OCI-LY1 (cell line): ENCODE measurements at regions not wholly inside any gene's neighbourhood (a gene's known extent, or its start where the extent isn't known, plus 50 kb on each side); places are given as distances from the start of the nearest gene placed in this dataset.

Experiments
- CTCF ChIP-seq: fragments of 200-600 bp; sonication (generic), shearing (Covaris generic); IDR thresholded peaks from 2 replicates; pipeline ENCODE4 v1.5.1; 2017; ENCODE audit warnings: mild to moderate bottlenecking, antibody characterized with exemption, low read length, moderate library complexity, mixed read lengths
- EZH2 ChIP-seq: fragments of 200-600 bp; sonication (generic), shearing (Covaris generic); IDR thresholded peaks from 2 replicates; pipeline ENCODE4 v1.8.0; 2017; ENCODE audit warnings: borderline replicate concordance, mixed run types, mild to moderate bottlenecking, antibody characterized with exemption, low read length, moderate library complexity, mixed read lengths

GRCh38 chr2:8197101-8197500 lies 484.8 kb upstream of the ID2 start:
- no peak for TF ChIP-seq EZH2
- no peak for TF ChIP-seq CTCF
